HepG2 (cell line): ENCODE measurements at regions not wholly inside any gene's neighbourhood (a gene's known extent, or its start where the extent isn't known, plus 50 kb on each side); places are given as distances from the start of the nearest gene placed in this dataset.
A peak's percentile ranks its signal among the peaks of the same experiment; 100 is the strongest.

Source experiments
- FOXM1 ChIP-seq: sonication (generic); formaldehyde crosslinking; IDR thresholded peaks from 2 replicates; pipeline ENCODE4 v1.5.0; 2020; ENCODE audit warnings: missing genetic modification reagents
- HBP1 ChIP-seq: IDR thresholded peaks from 2 replicates; pipeline ENCODE4 v1.6.1; 2016; ENCODE audit warnings: low read depth, control low read depth
- HNRNPLL ChIP-seq: fragments of 200-400 bp; formaldehyde crosslinking; IDR thresholded peaks from 2 replicates; pipeline ENCODE4 v1.6.1; 2017; ENCODE audit warnings: mild to moderate bottlenecking, low read depth, low read length; ENCODE audit not compliant: poor library complexity, severe bottlenecking
- KMT2A ChIP-seq: sonication (generic); formaldehyde crosslinking; IDR thresholded peaks from 2 replicates; pipeline ENCODE4 v1.4.0; 2020; ENCODE audit warnings: missing genetic modification reagents
- MED13 ChIP-seq: sonication (generic); formaldehyde crosslinking; IDR thresholded peaks from 2 replicates; pipeline ENCODE4 v1.5.0; 2020; ENCODE audit warnings: missing genetic modification reagents
- RERE ChIP-seq: IDR thresholded peaks from 2 replicates; pipeline ENCODE4 v1.6.1; 2016; ENCODE audit warnings: low read depth, missing genetic modification reagents, missing compliant biosample characterization
- SP5 ChIP-seq: IDR thresholded peaks from 2 replicates; pipeline ENCODE4 v1.6.1; 2016; ENCODE audit warnings: low read depth, borderline replicate concordance
- TBX2 ChIP-seq: sonication (generic); formaldehyde crosslinking; IDR thresholded peaks from 2 replicates; pipeline ENCODE4 v1.5.0; 2020; ENCODE audit warnings: missing genetic modification reagents, mild to moderate bottlenecking, borderline replicate concordance
- TERF1 ChIP-seq: sonication (generic); formaldehyde crosslinking; IDR thresholded peaks from 2 replicates; pipeline ENCODE4 v1.8.0; 2022; ENCODE audit warnings: mild to moderate bottlenecking, missing genetic modification reagents, moderate library complexity
- TRIM22 ChIP-seq: fragments of 450-650 bp; IDR thresholded peaks from 2 replicates; pipeline ENCODE4 v1.6.1; 2017
- ZFP36L2 ChIP-seq: sonication (generic); formaldehyde crosslinking; IDR thresholded peaks from 2 replicates; pipeline ENCODE4 v1.4.0; 2020; ENCODE audit warnings: missing genetic modification reagents
- ZNF296 ChIP-seq: sonication (generic); formaldehyde crosslinking; conservative IDR thresholded peaks from 2 replicates; pipeline ENCODE4 v1.5.0; 2020; ENCODE audit warnings: mild to moderate bottlenecking, missing genetic modification reagents
- ZNF577 ChIP-seq: sonication (generic); formaldehyde crosslinking; IDR thresholded peaks from 2 replicates; pipeline ENCODE4 v1.4.0; 2020; ENCODE audit warnings: mild to moderate bottlenecking, low read depth, missing genetic modification reagents, borderline replicate concordance
- ZNF609 ChIP-seq: sonication (generic); formaldehyde crosslinking; IDR thresholded peaks from 2 replicates; pipeline ENCODE4 v1.4.0; 2020; ENCODE audit warnings: mild to moderate bottlenecking, missing genetic modification reagents, borderline replicate concordance
- ZSCAN9 ChIP-seq: IDR thresholded peaks from 2 replicates; pipeline ENCODE4 v1.6.1; 2016; ENCODE audit warnings: borderline replicate concordance

- TF ChIP-seq TRIM22 (no peak), ZNF296 (CRISPR knock-in tag) (no peak), HNRNPLL (peak; percentile 29), TBX2 (peak; percentile 62; the same call in 1 of the 2 replicates), KMT2A (no peak), HBP1 (no peak), ZFP36L2 (CRISPR knock-in tag) (no peak), RERE (CRISPR knock-in tag) (no peak), FOXM1 (no peak), MED13 (CRISPR knock-in tag) (no peak), ZNF577 (CRISPR knock-in tag) (no peak), ZNF609 (no peak), SP5 (CRISPR knock-in tag) (no peak), ZSCAN9 (no peak), TERF1 (CRISPR knock-in tag) (no peak)
Measured at GRCh38 chr2:43021791-43022509, 204.5 kb downstream of the ZFP36L2 start (continued).
